ENCODE measurements at regions not wholly inside any gene's neighbourhood (a gene's known extent, or its start where the extent isn't known, plus 50 kb on each side); places are given as distances from the start of the nearest gene placed in this dataset.

GRCh38 chr15:35874260-35874905 is 328.4 kb upstream of the DPH6 start:
- no peak overlapping the region for H3K4me3 ChIP-seq (ENCODE audit: low read depth, low read length)
- TF ChIP-seq, protein P1, sequence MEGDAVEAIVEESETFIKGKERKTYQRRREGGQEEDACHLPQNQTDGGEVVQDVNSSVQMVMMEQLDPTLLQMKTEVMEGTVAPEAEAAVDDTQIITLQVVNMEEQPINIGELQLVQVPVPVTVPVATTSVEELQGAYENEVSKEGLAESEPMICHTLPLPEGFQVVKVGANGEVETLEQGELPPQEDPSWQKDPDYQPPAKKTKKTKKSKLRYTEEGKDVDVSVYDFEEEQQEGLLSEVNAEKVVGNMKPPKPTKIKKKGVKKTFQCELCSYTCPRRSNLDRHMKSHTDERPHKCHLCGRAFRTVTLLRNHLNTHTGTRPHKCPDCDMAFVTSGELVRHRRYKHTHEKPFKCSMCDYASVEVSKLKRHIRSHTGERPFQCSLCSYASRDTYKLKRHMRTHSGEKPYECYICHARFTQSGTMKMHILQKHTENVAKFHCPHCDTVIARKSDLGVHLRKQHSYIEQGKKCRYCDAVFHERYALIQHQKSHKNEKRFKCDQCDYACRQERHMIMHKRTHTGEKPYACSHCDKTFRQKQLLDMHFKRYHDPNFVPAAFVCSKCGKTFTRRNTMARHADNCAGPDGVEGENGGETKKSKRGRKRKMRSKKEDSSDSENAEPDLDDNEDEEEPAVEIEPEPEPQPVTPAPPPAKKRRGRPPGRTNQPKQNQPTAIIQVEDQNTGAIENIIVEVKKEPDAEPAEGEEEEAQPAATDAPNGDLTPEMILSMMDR (IDR thresholded peaks at IDR 0.05; ENCODE audit: low read depth, low read length) = no peak
- H3K27me3 ChIP-seq (ENCODE audit: insufficient read depth, low read depth, severe bottlenecking) = no peaks in the 10 kb centered on the region
- no peaks in the 10 kb centered on the region for H3K9me3 ChIP-seq (ENCODE audit: severe bottlenecking)
- no peak overlapping the region for H3K27ac ChIP-seq
- no peak for DNase-seq
- H3K36me3 ChIP-seq = no peaks in the 10 kb centered on the region

DNA sequence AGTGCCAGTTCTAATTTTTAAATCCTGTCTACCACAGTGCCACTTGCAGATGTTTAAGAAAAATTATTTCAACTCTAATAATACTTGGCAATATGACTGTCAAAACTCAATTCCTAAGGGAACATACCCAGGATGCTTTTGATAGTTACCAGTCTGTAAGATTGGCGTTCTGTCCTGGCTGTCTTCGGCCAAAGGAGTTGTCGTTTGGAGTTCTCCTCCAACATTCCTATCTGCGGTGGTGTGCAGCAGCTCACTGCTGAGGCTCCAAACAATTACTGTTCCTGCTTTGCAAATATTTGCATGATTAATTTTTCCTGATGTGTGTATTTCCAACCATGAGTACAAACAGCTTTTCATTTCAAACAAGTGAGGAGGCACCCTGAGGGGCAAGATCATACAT is 330.8 kb upstream of the DPH6 start:
- Histone ChIP-seq H3K4me3 (ENCODE audit: low read depth, low read length) (no peak overlapping the region), H3K36me3 (no peaks in the 10 kb centered on the region), H3K9me3 (ENCODE audit: severe bottlenecking) (no peaks in the 10 kb centered on the region), H3K27me3 (ENCODE audit: insufficient read depth, low read depth, severe bottlenecking) (no peaks in the 10 kb centered on the region), H3K27ac (no peak overlapping the region)
- TF ChIP-seq, protein P1 (IDR thresholded peaks at IDR 0.05; ENCODE audit: low read depth, low read length) = no peak
- DNase-seq = no peak

DNA sequence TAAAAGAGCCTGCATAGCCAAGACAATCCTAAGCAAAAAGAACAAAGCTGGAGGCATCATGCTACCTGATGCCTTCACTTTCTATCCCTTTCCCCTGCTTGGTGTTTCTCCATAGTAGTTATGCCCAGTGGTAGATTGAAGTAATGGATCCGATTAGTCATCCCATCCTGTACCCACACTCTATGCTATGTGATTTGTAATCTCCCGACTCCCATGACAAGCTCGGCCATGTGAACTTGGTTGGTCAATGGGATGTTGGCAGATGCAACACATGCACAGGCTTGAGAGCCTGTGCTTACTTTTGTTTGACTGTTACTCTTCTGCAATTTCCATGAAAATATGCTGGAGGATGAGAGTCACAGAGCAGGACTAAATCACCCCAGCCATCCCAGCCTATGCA is 334.9 kb upstream of the DPH6 start:
- Histone ChIP-seq H3K27me3 (ENCODE audit: insufficient read depth, low read depth, severe bottlenecking) (no peaks in the 10 kb centered on the region), H3K4me3 (ENCODE audit: low read depth, low read length) (no peak overlapping the region), H3K9me3 (ENCODE audit: severe bottlenecking) (no peaks in the 10 kb centered on the region), H3K27ac (no peak overlapping the region), H3K36me3 (no peaks in the 10 kb centered on the region)
- no peak for DNase-seq
- TF ChIP-seq, protein P1 (IDR thresholded peaks at IDR 0.05; ENCODE audit: low read depth, low read length) = no peak

GRCh38 chr15:35885870-35886269 is 339.9 kb upstream of the DPH6 start:
- Histone ChIP-seq H3K27ac (no peak overlapping the region), H3K9me3 (ENCODE audit: severe bottlenecking) (no peaks in the 10 kb centered on the region), H3K4me3 (ENCODE audit: low read depth, low read length) (no peak overlapping the region), H3K27me3 (ENCODE audit: insufficient read depth, low read depth, severe bottlenecking) (no peaks in the 10 kb centered on the region), H3K36me3 (no peaks in the 10 kb centered on the region)
- TF ChIP-seq, protein P1 (IDR thresholded peaks at IDR 0.05; ENCODE audit: low read depth, low read length) = no peak
- DNase-seq = no peak

DNA sequence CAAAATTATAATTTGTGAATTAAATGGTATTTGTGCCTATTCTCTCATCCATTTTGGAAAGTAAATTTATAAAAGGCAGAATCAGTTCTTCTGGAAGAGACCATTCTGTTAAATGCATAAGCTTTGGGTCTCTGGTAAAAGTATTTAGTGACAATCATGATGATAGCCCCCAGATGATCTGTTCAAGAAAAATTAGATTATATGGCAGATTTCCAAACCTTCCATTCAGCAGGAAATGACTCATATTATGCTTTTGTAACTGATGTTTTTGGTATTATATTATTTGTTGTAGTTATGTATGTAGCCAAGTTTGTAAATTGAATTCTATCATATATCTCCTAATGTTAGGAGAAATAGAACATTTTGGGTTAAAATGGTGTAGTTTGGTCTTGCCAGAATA is 340.8 kb upstream of the DPH6 start:
- TF ChIP-seq, protein P1 (IDR thresholded peaks at IDR 0.05; ENCODE audit: low read depth, low read length) = no peak
- H3K9me3 ChIP-seq (ENCODE audit: severe bottlenecking) = no peaks in the 10 kb centered on the region
- H3K4me3 ChIP-seq (ENCODE audit: low read depth, low read length) = no peak overlapping the region
- DNase-seq = no peak
- no peak overlapping the region for H3K27ac ChIP-seq
- H3K36me3 ChIP-seq = no peaks in the 10 kb centered on the region
- H3K27me3 ChIP-seq (ENCODE audit: insufficient read depth, low read depth, severe bottlenecking) = no peaks in the 10 kb centered on the region

- TF ChIP-seq, protein P1 (IDR thresholded peaks at IDR 0.05; ENCODE audit: low read depth, low read length) = no peak
- Histone ChIP-seq H3K36me3 (no peaks in the 10 kb centered on the region), H3K4me3 (ENCODE audit: low read depth, low read length) (no peak overlapping the region), H3K27me3 (ENCODE audit: insufficient read depth, low read depth, severe bottlenecking) (no peaks in the 10 kb centered on the region), H3K9me3 (ENCODE audit: severe bottlenecking) (no peaks in the 10 kb centered on the region), H3K27ac (no peak overlapping the region)
- no peak for DNase-seq
Observed at GRCh38 chr15:35888815-35889214, 342.9 kb upstream of the DPH6 start.
